ENCODE measurements at regions not wholly inside any gene's neighbourhood (a gene's known extent, or its start where the extent isn't known, plus 50 kb on each side); places are given as distances from the start of the nearest gene placed in this dataset.

DNA sequence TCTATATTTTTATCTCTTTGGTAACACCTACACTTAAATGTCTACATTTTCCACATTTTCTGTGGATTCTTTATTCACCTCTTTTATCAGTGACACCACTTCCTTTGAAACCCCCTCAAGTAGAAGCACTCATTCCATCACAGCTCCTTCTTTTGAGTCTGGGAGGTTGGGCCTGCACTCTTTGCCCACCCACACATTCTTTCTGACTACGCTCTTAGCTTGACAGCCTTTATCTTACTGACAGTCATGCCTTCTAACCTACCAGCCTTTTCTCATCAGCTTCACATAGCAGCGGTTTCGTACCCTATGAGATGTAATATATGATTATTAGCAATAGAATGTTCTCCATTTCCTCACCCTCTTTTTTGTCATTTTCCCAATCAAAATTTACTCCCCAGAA, 151.9 kb downstream of the TNFSF18 start:
- TF ChIP-seq, protein P1, sequence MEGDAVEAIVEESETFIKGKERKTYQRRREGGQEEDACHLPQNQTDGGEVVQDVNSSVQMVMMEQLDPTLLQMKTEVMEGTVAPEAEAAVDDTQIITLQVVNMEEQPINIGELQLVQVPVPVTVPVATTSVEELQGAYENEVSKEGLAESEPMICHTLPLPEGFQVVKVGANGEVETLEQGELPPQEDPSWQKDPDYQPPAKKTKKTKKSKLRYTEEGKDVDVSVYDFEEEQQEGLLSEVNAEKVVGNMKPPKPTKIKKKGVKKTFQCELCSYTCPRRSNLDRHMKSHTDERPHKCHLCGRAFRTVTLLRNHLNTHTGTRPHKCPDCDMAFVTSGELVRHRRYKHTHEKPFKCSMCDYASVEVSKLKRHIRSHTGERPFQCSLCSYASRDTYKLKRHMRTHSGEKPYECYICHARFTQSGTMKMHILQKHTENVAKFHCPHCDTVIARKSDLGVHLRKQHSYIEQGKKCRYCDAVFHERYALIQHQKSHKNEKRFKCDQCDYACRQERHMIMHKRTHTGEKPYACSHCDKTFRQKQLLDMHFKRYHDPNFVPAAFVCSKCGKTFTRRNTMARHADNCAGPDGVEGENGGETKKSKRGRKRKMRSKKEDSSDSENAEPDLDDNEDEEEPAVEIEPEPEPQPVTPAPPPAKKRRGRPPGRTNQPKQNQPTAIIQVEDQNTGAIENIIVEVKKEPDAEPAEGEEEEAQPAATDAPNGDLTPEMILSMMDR (IDR thresholded peaks at IDR 0.05 in 2 of 3, conservative IDR thresholded peaks at IDR 0.05 in 1 of 3; ENCODE audit: borderline replicate concordance in 1 of 3, insufficient read depth in 1 of 3, low read depth in 2 of 3, low read length in 2 of 3) = no peak
- TF ChIP-seq EZH2phosphoT487 (IDR thresholded peaks at IDR 0.05; ENCODE audit: borderline replicate concordance) = no peak
- TF ChIP-seq POLR2AphosphoS5 (IDR thresholded peaks at IDR 0.05; ENCODE audit: low read depth, low read length) = no peak
- peak; percentile 65 for TF ChIP-seq EGR1 (IDR thresholded peaks at IDR 0.05; ENCODE audit: low read depth)
- TF ChIP-seq POLR2A (IDR thresholded peaks at IDR 0.05; ENCODE audit: borderline replicate concordance, extremely low read depth, insufficient read depth, insufficient read length) = no peak
